ENCODE measurements at regions not wholly inside any gene's neighbourhood (a gene's known extent, or its start where the extent isn't known, plus 50 kb on each side); places are given as distances from the start of the nearest gene placed in this dataset.

DNA sequence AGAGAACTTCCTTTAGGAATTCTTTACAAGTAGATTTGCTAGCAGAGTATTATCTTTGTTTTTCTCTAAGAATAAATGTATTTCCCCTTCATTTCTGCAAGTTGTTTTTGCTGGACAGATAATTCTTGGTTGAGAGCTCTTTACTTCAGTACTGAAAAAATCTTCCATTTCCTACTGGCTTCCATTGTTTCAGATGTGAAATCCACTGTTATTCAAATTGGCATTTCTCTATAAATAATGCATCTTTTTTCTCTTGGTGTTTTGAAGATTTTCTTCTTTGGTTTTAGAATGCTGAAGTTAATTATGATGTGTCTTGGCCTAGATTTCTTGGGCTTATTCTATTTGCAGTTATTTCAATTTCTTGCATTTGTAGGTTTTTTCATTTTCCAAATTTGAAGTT is 270.0 kb upstream of the GYPC start:
- Histone ChIP-seq H2BK5ac (ENCODE audit: low read depth, low read length, poor library complexity, severe bottlenecking) (no peak overlapping the region), H3K9me3 (ENCODE audit: control insufficient read depth, insufficient read depth, low read length) (peaks cover 9% of the 10 kb centered on the region), H3K9ac (ENCODE audit: low read depth, low read length) (no peak overlapping the region), H3K14ac (replicated peaks; ENCODE audit: low read depth, low read length) (no peak overlapping the region), H2BK15ac (ENCODE audit: low read depth, low read length) (no peak overlapping the region), H3K4me2 (ENCODE audit: low read depth, low read length) (no peak overlapping the region), H4K5ac (ENCODE audit: low read depth, low read length) (no peak overlapping the region), H2BK20ac (ENCODE audit: low read depth, low read length) (no peak overlapping the region), H4K8ac (ENCODE audit: low read depth in 2 of 2, low read length in 2 of 2) (no peak overlapping the region), H2BK120ac (ENCODE audit: low read depth, low read length) (no peak overlapping the region), H3K18ac (ENCODE audit: low read depth, low read length) (no peak overlapping the region), H3K23ac (ENCODE audit: low read depth, low read length) (no peak overlapping the region), H3K4me1 (ENCODE audit: control insufficient read depth, insufficient read depth, low read length) (no peaks in the 10 kb centered on the region), H3K27ac (ENCODE audit: insufficient read depth, low read length) (no peak overlapping the region), H3K79me1 (ENCODE audit: low read depth in 1 of 2, low read length in 2 of 2) (no peaks in the 10 kb centered on the region), H3K36me3 (ENCODE audit: control insufficient read depth, insufficient read depth, low read length) (no peaks in the 10 kb centered on the region), H3K4ac (ENCODE audit: low read depth, low read length) (no peak overlapping the region), H4K91ac (ENCODE audit: insufficient read depth, low read depth, low read length) (no peak overlapping the region), H2AK5ac (ENCODE audit: low read depth, low read length) (no peak overlapping the region), H3K9me1 (ENCODE audit: insufficient read depth, low read length) (no peaks in the 10 kb centered on the region), H3K4me3 (ENCODE audit: insufficient read depth, low read depth, low read length) (no peak overlapping the region), H3K27me3 (ENCODE audit: control insufficient read depth, insufficient read depth, low read length) (no peaks in the 10 kb centered on the region), H4K20me1 (ENCODE audit: insufficient read depth, low read length) (no peaks in the 10 kb centered on the region), H2AK9ac (replicated peaks; ENCODE audit: low read depth, low read length, poor library complexity) (no peak overlapping the region), H3K56ac (ENCODE audit: extremely low read depth, insufficient read depth, low read length) (no peak overlapping the region), H2AFZ (replicated peaks; ENCODE audit: low read length, poor library complexity) (no peak overlapping the region)
- CTCF ChIA-PET: no interaction called here
- no peak for ATAC-seq (ENCODE audit: low read depth)
- in situ Hi-C loops (cut with MboI; ENCODE audit: low sequenced_read_pairs) (no loop called here), intact Hi-C loops (cut with micrococcal nuclease) (no loop called here), dilution Hi-C loops (cut with HindIII; ENCODE audit: low sequenced_read_pairs, unreplicated experiment) (no loop called here)
- TF ChIP-seq CEBPB (IDR thresholded peaks at IDR 0.05; ENCODE audit: low read depth, low read length): no peak
- TF ChIP-seq USF2 (IDR thresholded peaks at IDR 0.05; ENCODE audit: low read depth, low read length): no peak
- no peak for TF ChIP-seq RFX5 (IDR thresholded peaks at IDR 0.05; ENCODE audit: low read depth, low read length)
- no peak for TF ChIP-seq FOS (IDR thresholded peaks at IDR 0.05; ENCODE audit: low read depth, low read length)
- TF ChIP-seq CTCF (conservative IDR thresholded peaks at IDR 0.05; ENCODE audit: low read depth, low read length): no peak
- TF ChIP-seq RAD21 (IDR thresholded peaks at IDR 0.05; ENCODE audit: low read length): no peak
- TF ChIP-seq RCOR1 (IDR thresholded peaks at IDR 0.05; ENCODE audit: insufficient replicate concordance, low read length): no peak
- TF ChIP-seq, protein P1, sequence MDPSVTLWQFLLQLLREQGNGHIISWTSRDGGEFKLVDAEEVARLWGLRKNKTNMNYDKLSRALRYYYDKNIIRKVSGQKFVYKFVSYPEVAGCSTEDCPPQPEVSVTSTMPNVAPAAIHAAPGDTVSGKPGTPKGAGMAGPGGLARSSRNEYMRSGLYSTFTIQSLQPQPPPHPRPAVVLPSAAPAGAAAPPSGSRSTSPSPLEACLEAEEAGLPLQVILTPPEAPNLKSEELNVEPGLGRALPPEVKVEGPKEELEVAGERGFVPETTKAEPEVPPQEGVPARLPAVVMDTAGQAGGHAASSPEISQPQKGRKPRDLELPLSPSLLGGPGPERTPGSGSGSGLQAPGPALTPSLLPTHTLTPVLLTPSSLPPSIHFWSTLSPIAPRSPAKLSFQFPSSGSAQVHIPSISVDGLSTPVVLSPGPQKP (IDR thresholded peaks at IDR 0.05; ENCODE audit: borderline replicate concordance, low read depth, low read length): no peak
- no peak for TF ChIP-seq MAFK (IDR thresholded peaks at IDR 0.05; ENCODE audit: low read depth, low read length)
- TF ChIP-seq MAZ (IDR thresholded peaks at IDR 0.05; ENCODE audit: borderline replicate concordance, low read depth, low read length): no peak
- TF ChIP-seq MXI1 (IDR thresholded peaks at IDR 0.05; ENCODE audit: borderline replicate concordance, low read depth, low read length): no peak
- TF ChIP-seq BHLHE40 (IDR thresholded peaks at IDR 0.05; ENCODE audit: low read depth, low read length): no peak
- no peak for TF ChIP-seq NFE2L2 (IDR thresholded peaks at IDR 0.05; ENCODE audit: low read depth, low read length)
- TF ChIP-seq SMC3 (IDR thresholded peaks at IDR 0.05; ENCODE audit: low read depth, low read length): no peak
- POLR2A ChIA-PET (ENCODE audit: unreplicated experiment): no interaction called here
- no peak for DNase-seq
- no TSS peak for BruUV-seq (replicated peaks)

Measured in IMR-90 (cell line).